Tibial nerve (tissue), 4 donors: ENCODE measurements at regions not wholly inside any gene's neighbourhood (a gene's known extent, or its start where the extent isn't known, plus 50 kb on each side); places are given as distances from the start of the nearest gene placed in this dataset. TPM values are rescaled to one million over a fixed set of nuclear protein-coding genes. Genes with fewer than 3 reads are reported as not detected.

Source experiments
- DNase-seq, 2 donors: peaks; one replicate each; pipeline ENCODE4 v3.0.0-alpha.2; 2019; ENCODE audit warnings: low spot score in 2 of 2
- H3K27ac ChIP-seq, 4 donors: fragments of 200-600 bp; sonication (generic) in 3 of 4; one replicate each; pipeline ENCODE4 v1.5.1; 2017 to 2019; ENCODE audit warnings: mild to moderate bottlenecking in 1 of 4
- H3K27me3 ChIP-seq, 2 donors: fragments of 200-600 bp; sonication (generic) in 1 of 2; one replicate each; pipeline versions ENCODE4 v1.5.1 to v1.6.0; 2017 to 2019
- H3K36me3 ChIP-seq, 3 donors: fragments of 200-600 bp; sonication (generic); one replicate each; pipeline ENCODE4 v1.5.1; 2018 to 2019
- H3K4me1 ChIP-seq, 4 donors: fragments of 200-600 bp; sonication (generic) in 3 of 4; one replicate each; pipeline ENCODE4 v1.5.1; 2017 to 2019
- H3K4me3 ChIP-seq, 4 donors: fragments of 200-600 bp; sonication (generic) in 3 of 4; one replicate each; pipeline ENCODE4 v1.5.1; 2017 to 2019; ENCODE audit warnings: mild to moderate bottlenecking in 1 of 4, moderate library complexity in 1 of 4
- H3K9me3 ChIP-seq, 4 donors: fragments of 200-600 bp; sonication (generic) in 3 of 4; one replicate each; pipeline ENCODE4 v1.5.1; 2017 to 2019
- EP300 ChIP-seq, 2 donors: sonication (generic); formaldehyde crosslinking; IDR thresholded peaks; one replicate each; pipeline ENCODE4 v1.6.1; 2017; ENCODE audit warnings: antibody characterized with exemption in 2 of 2, mild to moderate bottlenecking in 1 of 2
- POLR2A ChIP-seq, 2 donors: fragments of 450-650 bp; IDR thresholded peaks; one replicate each; pipeline ENCODE4 v1.6.1; 2017; ENCODE audit warnings: antibody characterized with exemption in 2 of 2, mild to moderate bottlenecking in 2 of 2, moderate library complexity in 2 of 2
- WGBS, 2 donors: methylation state at CpG; one replicate each; pipeline ENCODE4 v1.1.5; 2018; 5-methylcytosine and 5-hydroxymethylcytosine counted together
- small RNA-seq: library from RNA; depleted of rRNA; stranded (forward); fragments of <200 nt; gene quantifications from one replicate; pipeline ENCODE3, GENCODE V24; 2016
- TF ChIP-seq, protein P1 (sequence below), 5 experiments: fragments of 200-600 bp in 3 of 5; fragments of 450-650 bp in 2 of 5; sonication (generic) in 3 of 5; IDR thresholded peaks; one replicate each; pipeline ENCODE4 v1.5.1; 2016 to 2019; ENCODE audit warnings: antibody characterized with exemption in 5 of 5, mild to moderate bottlenecking in 3 of 5, moderate library complexity in 2 of 5

DNA sequence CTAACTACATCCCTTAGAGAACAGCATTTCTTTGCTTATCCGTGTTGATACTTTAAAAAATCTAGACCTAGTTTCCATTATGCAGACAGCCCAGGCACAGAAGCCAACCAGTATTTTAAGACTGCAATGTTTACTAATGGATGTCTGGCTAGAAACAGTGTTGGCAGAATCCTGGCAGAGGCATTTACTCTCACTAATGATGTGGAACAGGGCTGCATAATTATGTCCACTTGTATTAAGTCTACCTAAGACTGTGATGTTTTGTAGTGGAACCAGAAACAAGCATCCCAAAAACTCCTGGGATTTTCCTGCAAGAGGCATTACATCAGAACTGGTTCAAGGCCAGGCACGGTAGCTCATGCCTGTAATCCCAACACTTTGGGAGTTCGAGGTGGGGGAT lies 50.2 kb upstream of the PICALM start:
- H3K4me1 ChIP-seq = peaks cover 0 to 10% (median 4%) of the 10 kb centered on the region in 4 donors

More for the DNA sequence above, 50.2 kb upstream of the PICALM start:
- Histone ChIP-seq H3K27ac (no peak overlapping the region), H3K9me3 (no peaks in the 10 kb centered on the region), H3K4me3 (no peak overlapping the region), H3K27me3 (no peaks in the 10 kb centered on the region), H3K36me3 (no peaks in the 10 kb centered on the region)
- WGBS, 2 donors = 76 to 83% methylated on average over 3 of the region's 3 CpGs
- DNase-seq = no peak
- no peak for TF ChIP-seq POLR2A (IDR thresholded peaks at IDR 0.05)
- no peak for TF ChIP-seq EP300 (IDR thresholded peaks at IDR 0.05)
- TF ChIP-seq, protein P1, sequence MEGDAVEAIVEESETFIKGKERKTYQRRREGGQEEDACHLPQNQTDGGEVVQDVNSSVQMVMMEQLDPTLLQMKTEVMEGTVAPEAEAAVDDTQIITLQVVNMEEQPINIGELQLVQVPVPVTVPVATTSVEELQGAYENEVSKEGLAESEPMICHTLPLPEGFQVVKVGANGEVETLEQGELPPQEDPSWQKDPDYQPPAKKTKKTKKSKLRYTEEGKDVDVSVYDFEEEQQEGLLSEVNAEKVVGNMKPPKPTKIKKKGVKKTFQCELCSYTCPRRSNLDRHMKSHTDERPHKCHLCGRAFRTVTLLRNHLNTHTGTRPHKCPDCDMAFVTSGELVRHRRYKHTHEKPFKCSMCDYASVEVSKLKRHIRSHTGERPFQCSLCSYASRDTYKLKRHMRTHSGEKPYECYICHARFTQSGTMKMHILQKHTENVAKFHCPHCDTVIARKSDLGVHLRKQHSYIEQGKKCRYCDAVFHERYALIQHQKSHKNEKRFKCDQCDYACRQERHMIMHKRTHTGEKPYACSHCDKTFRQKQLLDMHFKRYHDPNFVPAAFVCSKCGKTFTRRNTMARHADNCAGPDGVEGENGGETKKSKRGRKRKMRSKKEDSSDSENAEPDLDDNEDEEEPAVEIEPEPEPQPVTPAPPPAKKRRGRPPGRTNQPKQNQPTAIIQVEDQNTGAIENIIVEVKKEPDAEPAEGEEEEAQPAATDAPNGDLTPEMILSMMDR (IDR thresholded peaks at IDR 0.05) = no peak

Small RNA genes lying in the stretch of these regions (small RNA-seq; reads per million reads assigned to genes)
- gene RNU6-560P = not detected
